ENCODE measurements at regions not wholly inside any gene's neighbourhood (a gene's known extent, or its start where the extent isn't known, plus 50 kb on each side); places are given as distances from the start of the nearest gene placed in this dataset.

GRCh38 chr6:164021589-164022250 lies 607.2 kb downstream of the QKI start:
- DNase-seq (ENCODE audit: low spot score), result no peak

- DNase-seq (ENCODE audit: low spot score), result no peak
Observed at GRCh38 chr6:164020142-164020541, 605.6 kb downstream of the QKI start.

DNA sequence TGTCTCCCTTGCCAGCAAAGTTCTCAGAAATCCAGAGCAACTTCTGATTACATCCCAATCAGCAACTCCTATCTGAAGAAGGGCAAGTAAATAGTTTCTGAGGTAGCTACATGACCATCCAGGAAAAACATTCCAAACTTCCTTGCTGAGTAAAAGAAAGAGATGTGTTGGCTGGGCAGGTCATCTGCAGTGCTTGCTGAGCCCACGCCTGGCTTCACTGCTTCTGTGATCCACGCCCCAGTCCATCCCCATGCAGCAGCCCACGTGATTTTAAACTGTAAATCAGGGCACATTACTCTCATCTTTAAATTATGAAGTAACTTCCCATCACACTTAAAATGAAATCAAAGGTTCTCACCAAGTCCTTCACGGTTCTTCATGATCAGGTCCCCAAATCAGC lies 603.6 kb downstream of the QKI start:
- DNase-seq (ENCODE audit: low spot score), result no peak

DNA sequence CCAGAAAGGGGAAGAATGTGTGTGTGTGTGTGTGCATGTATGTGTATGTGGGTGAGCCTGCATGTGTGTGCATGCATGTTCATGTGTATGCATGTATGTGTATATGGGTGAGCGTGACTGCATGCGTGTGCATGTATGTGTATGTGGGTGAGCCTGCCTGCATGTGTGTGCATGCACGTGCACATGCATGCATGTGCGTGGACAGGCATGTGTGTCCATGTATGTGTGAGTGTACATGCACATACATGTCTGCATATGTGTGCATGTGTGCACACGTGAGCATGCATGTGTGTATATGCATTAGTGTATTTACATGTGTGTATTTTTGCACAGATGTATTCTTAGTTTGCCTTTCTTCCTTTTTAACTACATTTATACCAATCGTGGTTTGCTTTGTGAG lies 601.5 kb downstream of the QKI start:
- no peak for DNase-seq (ENCODE audit: low spot score)

GRCh38 chr6:164015088-164015484 lies 600.6 kb downstream of the QKI start:
- DNase-seq (ENCODE audit: low spot score), result no peak

GRCh38 chr6:164014346-164015087 lies 600.0 kb downstream of the QKI start:
- no peak for DNase-seq (ENCODE audit: low spot score)

- DNase-seq (ENCODE audit: low spot score), result no peak
Observed at GRCh38 chr6:164013480-164014208, 599.1 kb downstream of the QKI start.

DNA sequence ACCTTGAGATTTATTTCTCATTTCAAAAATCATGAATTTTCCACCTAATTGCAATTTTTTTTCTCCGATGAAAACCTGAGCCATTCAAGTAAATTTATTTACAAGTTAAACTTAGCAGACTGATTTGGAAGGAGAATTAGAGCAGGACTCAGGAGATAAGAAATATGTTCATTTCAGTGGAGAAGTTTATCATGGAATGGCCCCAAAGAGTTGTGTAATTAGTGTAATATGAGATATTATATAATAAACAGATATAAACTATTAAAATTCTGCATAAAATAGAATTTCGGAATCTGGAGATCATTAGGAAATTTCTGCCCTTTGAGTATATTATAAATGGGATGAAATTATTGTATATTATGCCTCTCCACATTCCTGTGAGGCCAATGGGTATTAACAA lies 596.8 kb downstream of the QKI start:
- DNase-seq (ENCODE audit: low spot score), result no peak

- DNase-seq (ENCODE audit: low spot score), result no peak
Observed at GRCh38 chr6:164010441-164011103, 596.1 kb downstream of the QKI start.

DNA sequence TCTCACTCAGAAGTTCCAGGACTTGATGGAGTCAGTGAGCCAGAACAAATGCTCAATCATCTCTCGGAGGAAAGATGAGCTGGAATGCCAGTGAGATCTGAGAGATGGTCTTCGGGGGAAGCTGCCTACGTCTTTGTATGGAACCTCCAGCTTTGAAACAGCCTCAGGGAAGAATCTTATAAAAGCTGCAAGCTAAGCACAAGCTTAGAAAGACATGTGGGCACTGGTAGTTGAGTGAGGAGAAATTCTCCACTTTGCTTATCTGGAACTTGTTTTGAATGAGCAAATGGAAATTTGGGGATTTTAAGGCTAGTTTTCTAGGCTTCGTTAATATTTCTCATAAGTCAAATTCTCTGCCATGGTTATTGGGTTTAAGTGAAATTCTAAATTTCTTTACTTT lies 594.4 kb downstream of the QKI start:
- no peak for DNase-seq (ENCODE audit: low spot score)

GRCh38 chr6:164007881-164008280 lies 593.4 kb downstream of the QKI start:
- no peak for DNase-seq (ENCODE audit: low spot score)

GRCh38 chr6:164006459-164006858 lies 591.9 kb downstream of the QKI start:
- no peak for DNase-seq (ENCODE audit: low spot score)

DNA sequence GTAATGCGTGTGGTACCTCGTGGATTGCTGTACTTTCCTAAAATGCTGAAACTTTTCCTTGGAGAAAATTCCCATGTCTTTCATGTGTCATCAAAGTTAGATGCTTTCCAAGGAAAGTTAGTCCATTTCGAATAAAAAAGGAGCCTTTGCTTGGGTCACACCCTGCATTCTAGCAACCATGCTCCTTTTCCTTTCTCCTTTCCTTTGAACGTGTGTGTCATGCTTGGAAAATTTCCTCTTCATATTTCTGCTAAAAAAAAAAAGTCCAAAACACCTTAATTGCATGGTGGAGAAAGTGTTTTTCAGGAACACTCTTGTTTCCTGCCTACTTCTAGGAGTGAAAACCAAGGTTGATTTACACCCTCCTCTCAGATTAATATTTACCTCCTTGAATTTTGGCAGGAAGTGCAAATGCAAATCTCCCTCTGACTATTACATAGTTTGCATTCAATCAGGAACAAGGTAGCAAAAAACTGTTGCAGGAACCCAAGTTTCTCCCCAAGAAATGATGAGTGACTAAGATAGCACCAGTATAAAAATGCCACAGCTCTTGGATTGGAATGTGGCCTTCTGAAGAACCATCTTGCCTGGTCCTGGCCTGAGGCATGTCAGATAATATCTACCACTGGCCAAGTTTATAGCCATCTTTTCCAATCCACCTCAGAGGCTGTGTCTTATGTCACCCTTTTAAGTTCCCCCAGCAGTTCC lies 590.6 kb downstream of the QKI start:
- no peak for DNase-seq (ENCODE audit: low spot score)

DNA sequence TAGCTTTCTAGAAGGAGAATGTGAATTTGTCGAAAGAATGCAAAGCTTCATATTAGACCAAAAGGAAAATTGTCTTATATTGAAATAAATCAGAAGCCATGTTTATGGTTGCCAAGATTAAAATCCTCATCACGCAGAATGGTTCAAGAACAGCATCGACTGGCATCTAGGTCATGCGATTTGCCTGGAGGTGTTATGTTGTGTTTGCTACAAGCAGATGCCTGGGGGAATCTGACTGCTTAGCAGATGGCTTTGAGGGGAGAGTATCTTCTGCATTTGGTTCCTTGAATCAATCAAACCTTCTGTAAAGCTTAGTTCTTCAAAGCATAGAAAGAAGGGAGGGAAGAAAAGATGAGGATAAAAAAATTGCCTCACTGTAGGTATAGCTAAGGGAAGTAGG lies 585.8 kb downstream of the QKI start:
- DNase-seq (ENCODE audit: low spot score), result no peak

GRCh38 chr6:163999475-164000125 lies 585.1 kb downstream of the QKI start:
- DNase-seq (ENCODE audit: low spot score), result no peak

GRCh38 chr6:163998496-163998895 lies 584.0 kb downstream of the QKI start:
- no peak for DNase-seq (ENCODE audit: low spot score)

- DNase-seq (ENCODE audit: low spot score), result no peak
Observed at GRCh38 chr6:163996491-163996890, 582.0 kb downstream of the QKI start.

DNA sequence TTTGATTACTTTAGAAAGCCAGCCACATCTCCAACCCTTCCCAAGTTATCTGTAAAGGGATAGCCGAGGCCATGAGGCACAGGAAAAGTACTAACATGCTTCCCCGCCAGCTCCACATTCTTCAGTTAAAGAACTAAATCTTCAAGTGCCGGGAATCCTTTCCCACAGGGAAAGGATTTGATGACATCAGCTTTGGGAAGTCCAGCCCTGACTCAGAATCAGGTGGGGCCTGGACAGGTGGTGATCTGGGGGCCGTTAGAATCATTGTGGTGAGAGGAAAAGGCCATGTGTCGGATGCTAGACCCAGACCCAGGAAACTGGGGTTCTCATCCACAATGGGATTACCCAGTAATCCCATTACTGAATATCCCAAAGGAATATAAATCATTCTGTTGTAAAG lies 580.0 kb downstream of the QKI start:
- no peak for DNase-seq (ENCODE audit: low spot score)

DNA sequence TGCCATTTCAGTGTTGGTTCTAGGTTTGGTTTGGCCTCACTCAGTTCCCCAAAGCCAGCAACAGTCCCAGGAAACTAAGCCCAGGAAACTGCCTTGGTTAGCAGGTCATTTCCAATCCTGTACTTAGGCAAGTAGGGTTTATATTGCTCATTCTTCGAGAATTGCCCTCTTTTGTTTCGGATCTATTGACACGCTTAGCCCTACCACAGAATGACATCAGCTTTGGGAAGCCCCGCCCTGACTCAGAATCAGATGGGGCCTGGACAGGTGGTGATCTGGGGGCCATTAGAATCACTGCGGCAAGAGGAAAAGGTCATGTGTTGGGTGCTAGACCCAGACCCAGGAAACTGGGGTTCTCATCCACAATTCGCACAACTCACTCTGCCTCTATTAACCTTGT lies 578.2 kb downstream of the QKI start:
- DNase-seq (ENCODE audit: low spot score), result no peak

DNA sequence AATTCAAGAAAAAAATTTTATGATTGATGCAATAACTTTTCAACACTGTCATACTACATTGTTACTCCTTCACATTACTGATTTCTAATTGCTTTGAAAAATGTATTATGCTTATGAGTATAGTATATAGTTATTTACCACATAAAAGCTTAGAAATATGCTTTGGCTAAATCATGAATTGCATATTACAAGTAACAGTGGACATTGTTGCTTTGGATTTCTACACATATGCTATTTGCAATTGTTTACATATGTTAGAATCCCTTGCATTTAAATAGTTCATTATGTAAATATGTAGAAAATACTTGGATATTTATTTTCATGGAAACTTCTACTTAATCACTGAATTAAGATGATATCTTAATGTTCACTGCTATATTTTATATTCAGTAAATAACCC lies 577.5 kb downstream of the QKI start:
- no peak for DNase-seq (ENCODE audit: low spot score)

DNA sequence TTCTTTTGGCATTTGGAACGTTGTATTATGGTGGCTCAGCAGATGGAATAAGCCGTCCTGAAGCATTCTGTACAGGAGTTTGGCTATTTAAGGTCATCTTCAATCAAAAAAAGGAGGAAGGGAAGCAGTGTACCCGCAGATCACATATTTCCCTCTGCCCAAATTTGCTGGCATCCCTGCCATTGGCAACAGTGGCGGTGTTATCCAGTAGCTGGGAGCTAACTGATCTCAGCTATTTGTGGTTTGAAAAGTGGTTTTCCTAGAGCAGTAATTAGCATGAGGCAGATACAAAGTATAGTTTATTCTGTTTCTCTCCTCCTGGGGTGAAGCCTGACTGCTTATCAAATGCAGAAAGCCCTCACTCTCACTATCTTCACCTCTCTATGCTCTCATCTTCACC lies 576.8 kb downstream of the QKI start:
- DNase-seq (ENCODE audit: low spot score), result no peak

- DNase-seq (ENCODE audit: low spot score), result no peak
Observed at GRCh38 chr6:163986313-163986712, 571.8 kb downstream of the QKI start.

All from CD4-positive, alpha-beta T cell treated with Interleukin-2 at 100 ng/mL for 4 hours (primary cell).